ENCODE measurements at regions not wholly inside any gene's neighbourhood (a gene's known extent, or its start where the extent isn't known, plus 50 kb on each side); places are given as distances from the start of the nearest gene placed in this dataset.

- intact Hi-C loops (cut with DNase I; ENCODE audit: low total_unique reads) = no loop called here
- Histone ChIP-seq H3K4me1 (peaks cover 0 to 13% (median 9%) of the 10 kb centered on the region in 6 donors), H3K27me3 (replicated peaks in 1 of 7) (no peaks in the 10 kb centered on the region), H3K4me3 (peak overlapping the region in 2 of 8 donors; percentile 8 to 20), H3K27ac (no peak overlapping the region), H3K9me3 (no peaks in the 10 kb centered on the region), H3K36me3 (no peaks in the 10 kb centered on the region)
- 7 to 15% (median 9%) methylated on average over 11 of the region's 11 CpGs for WGBS, 5 donors
- no peak for TF ChIP-seq POLR2A (IDR thresholded peaks at IDR 0.05)
- TF ChIP-seq, protein P1, sequence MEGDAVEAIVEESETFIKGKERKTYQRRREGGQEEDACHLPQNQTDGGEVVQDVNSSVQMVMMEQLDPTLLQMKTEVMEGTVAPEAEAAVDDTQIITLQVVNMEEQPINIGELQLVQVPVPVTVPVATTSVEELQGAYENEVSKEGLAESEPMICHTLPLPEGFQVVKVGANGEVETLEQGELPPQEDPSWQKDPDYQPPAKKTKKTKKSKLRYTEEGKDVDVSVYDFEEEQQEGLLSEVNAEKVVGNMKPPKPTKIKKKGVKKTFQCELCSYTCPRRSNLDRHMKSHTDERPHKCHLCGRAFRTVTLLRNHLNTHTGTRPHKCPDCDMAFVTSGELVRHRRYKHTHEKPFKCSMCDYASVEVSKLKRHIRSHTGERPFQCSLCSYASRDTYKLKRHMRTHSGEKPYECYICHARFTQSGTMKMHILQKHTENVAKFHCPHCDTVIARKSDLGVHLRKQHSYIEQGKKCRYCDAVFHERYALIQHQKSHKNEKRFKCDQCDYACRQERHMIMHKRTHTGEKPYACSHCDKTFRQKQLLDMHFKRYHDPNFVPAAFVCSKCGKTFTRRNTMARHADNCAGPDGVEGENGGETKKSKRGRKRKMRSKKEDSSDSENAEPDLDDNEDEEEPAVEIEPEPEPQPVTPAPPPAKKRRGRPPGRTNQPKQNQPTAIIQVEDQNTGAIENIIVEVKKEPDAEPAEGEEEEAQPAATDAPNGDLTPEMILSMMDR (IDR thresholded peaks at IDR 0.05 in 8 of 11, conservative IDR thresholded peaks at IDR 0.05 in 3 of 11) = no peak
- TF ChIP-seq POLR2AphosphoS5 (IDR thresholded peaks at IDR 0.05) = no peak
- DNase-seq = no peak
These were observed 166.8 kb upstream of the TMEM260 start for GRCh38 chr14:56412468-56413434.

GRCh38 chr14:56413721-56414120 lies 165.9 kb upstream of the TMEM260 start:
- DNase-seq = no peak
- no peaks in the 10 kb centered on the region for H3K27me3 ChIP-seq (replicated peaks in 1 of 7)
- no peak overlapping the region for H3K27ac ChIP-seq
- no peak overlapping the region for H3K4me3 ChIP-seq
- no peaks in the 10 kb centered on the region for H3K36me3 ChIP-seq
- H3K9me3 ChIP-seq = no peaks in the 10 kb centered on the region
- H3K4me1 ChIP-seq = peaks cover 0 to 13% (median 9%) of the 10 kb centered on the region in 6 donors
- 57 to 69% (median 65%) methylated on average over 3 of the region's 3 CpGs for WGBS, 5 donors
- TF ChIP-seq, protein P1 (IDR thresholded peaks at IDR 0.05 in 8 of 11, conservative IDR thresholded peaks at IDR 0.05 in 3 of 11) = no peak
- no peak for TF ChIP-seq POLR2A (IDR thresholded peaks at IDR 0.05)
- no peak for TF ChIP-seq POLR2AphosphoS5 (IDR thresholded peaks at IDR 0.05)
- intact Hi-C loops (cut with DNase I; ENCODE audit: low total_unique reads) = no loop called here

DNA sequence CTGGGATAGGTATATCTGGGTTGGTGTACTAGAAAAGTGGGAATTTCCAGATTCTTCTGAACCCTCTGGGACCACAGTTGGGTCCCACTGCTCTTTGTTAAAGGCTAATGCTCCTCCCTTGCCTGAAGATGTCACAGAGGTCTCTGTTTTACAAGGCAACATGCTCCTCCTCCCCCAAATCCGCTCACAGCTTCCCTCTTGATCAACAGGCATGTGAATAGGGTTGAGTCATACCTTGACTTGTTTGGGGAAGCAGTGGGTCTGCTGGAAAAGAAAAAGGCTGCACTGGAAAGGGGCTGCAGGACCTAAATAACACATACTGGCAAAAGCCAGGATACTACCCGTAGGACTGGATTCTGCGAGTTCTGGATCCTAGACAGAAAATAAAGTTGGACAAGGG lies 165.4 kb upstream of the TMEM260 start:
- peaks cover 0 to 13% (median 9%) of the 10 kb centered on the region in 6 donors for H3K4me1 ChIP-seq
- TF ChIP-seq POLR2A (IDR thresholded peaks at IDR 0.05) (no peak), POLR2AphosphoS5 (IDR thresholded peaks at IDR 0.05) (no peak)
- TF ChIP-seq, protein P1 (IDR thresholded peaks at IDR 0.05 in 8 of 11, conservative IDR thresholded peaks at IDR 0.05 in 3 of 11) = no peak
- intact Hi-C loops (cut with DNase I; ENCODE audit: low total_unique reads) = no loop called here
- H3K36me3 ChIP-seq = no peaks in the 10 kb centered on the region
- no peak for DNase-seq
- H3K27me3 ChIP-seq (replicated peaks in 1 of 7) = no peaks in the 10 kb centered on the region
- WGBS, 5 donors = 85 to 93% (median 89%) methylated on average over 3 of the region's 3 CpGs
- H3K9me3 ChIP-seq = no peaks in the 10 kb centered on the region
- H3K27ac ChIP-seq = no peak overlapping the region
- no peak overlapping the region for H3K4me3 ChIP-seq

DNA sequence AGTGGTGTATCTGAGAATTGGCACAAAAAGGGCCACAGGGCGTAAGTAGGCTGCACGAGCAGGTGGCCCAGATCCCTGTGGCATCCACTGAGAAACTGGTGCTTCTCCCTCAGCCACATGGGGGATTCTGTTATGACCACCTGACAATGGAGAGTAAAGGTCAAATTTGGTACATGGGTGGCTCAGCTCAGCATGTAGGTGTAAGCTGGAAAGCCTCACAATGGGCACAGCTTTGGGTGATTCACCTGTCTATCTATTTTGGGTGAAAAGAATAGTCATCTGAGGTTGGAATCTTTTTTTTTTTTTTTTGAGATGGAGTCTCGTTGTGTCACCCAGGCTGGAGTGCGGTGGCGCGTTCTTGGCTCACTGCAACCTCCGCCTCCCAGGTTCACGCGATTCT lies 163.4 kb upstream of the TMEM260 start:
- H3K9me3 ChIP-seq = no peaks in the 10 kb centered on the region
- WGBS, 5 donors = 93 to 99% (median 96%) methylated on average over 9 of the region's 9 CpGs
- DNase-seq = no peak
- peaks cover 0 to 13% (median 9%) of the 10 kb centered on the region in 6 donors for H3K4me1 ChIP-seq
- H3K36me3 ChIP-seq = no peaks in the 10 kb centered on the region
- no peaks in the 10 kb centered on the region for H3K27me3 ChIP-seq (replicated peaks in 1 of 7)
- no peak overlapping the region for H3K27ac ChIP-seq
- H3K4me3 ChIP-seq = no peak overlapping the region
- intact Hi-C loops (cut with DNase I; ENCODE audit: low total_unique reads) = no loop called here
- TF ChIP-seq POLR2AphosphoS5 (IDR thresholded peaks at IDR 0.05) = no peak
- no peak for TF ChIP-seq POLR2A (IDR thresholded peaks at IDR 0.05)
- TF ChIP-seq, protein P1 (IDR thresholded peaks at IDR 0.05 in 8 of 11, conservative IDR thresholded peaks at IDR 0.05 in 3 of 11) = no peak

All from spleen (tissue), 11 donors.